ENCODE measurements at regions not wholly inside any gene's neighbourhood (a gene's known extent, or its start where the extent isn't known, plus 50 kb on each side); places are given as distances from the start of the nearest gene placed in this dataset.

GRCh38 chr4:97239667-97239997 is 903.6 kb downstream of the STPG2 start:
- H2AK9ac ChIP-seq (replicated peaks; ENCODE audit: low read depth, low read length, poor library complexity), result no peak overlapping the region
- H4K20me1 ChIP-seq (ENCODE audit: insufficient read depth, low read length), result no peaks in the 10 kb centered on the region
- ChIA-PET POLR2A (ENCODE audit: unreplicated experiment) (no interaction called here), CTCF (no interaction called here)
- intact Hi-C loops (cut with micrococcal nuclease) (no loop called here), dilution Hi-C loops (cut with HindIII; ENCODE audit: low sequenced_read_pairs, unreplicated experiment) (no loop called here), in situ Hi-C loops (cut with MboI; ENCODE audit: low sequenced_read_pairs) (no loop called here)
- H4K91ac ChIP-seq (ENCODE audit: insufficient read depth, low read depth, low read length), result no peak overlapping the region
- H2AK5ac ChIP-seq (ENCODE audit: low read depth, low read length), result no peak overlapping the region
- H3K9ac ChIP-seq (ENCODE audit: low read depth, low read length), result no peak overlapping the region
- H3K36me3 ChIP-seq (ENCODE audit: control insufficient read depth, insufficient read depth, low read length), result no peaks in the 10 kb centered on the region
- ATAC-seq (ENCODE audit: low read depth) (no peak), DNase-seq (no peak)
- no peak overlapping the region for H3K27ac ChIP-seq (ENCODE audit: insufficient read depth, low read length)
- H3K9me3 ChIP-seq (ENCODE audit: control insufficient read depth, insufficient read depth, low read length), result peaks cover 6% of the 10 kb centered on the region; the same call in 1 of the 2 replicates
- BruUV-seq (replicated peaks), result no TSS peak
- no peaks in the 10 kb centered on the region for H3K27me3 ChIP-seq (ENCODE audit: control insufficient read depth, insufficient read depth, low read length)
- no peak overlapping the region for H3K4me2 ChIP-seq (ENCODE audit: low read depth, low read length)
- no peaks in the 10 kb centered on the region for H3K4me1 ChIP-seq (ENCODE audit: control insufficient read depth, insufficient read depth, low read length)
- no peak overlapping the region for H2BK120ac ChIP-seq (ENCODE audit: low read depth, low read length)
- no peak for TF ChIP-seq USF2 (IDR thresholded peaks at IDR 0.05; ENCODE audit: low read depth, low read length)
- no peak for TF ChIP-seq CHD1 (IDR thresholded peaks at IDR 0.05; ENCODE audit: low read depth, low read length)
- no peak for TF ChIP-seq RFX5 (IDR thresholded peaks at IDR 0.05; ENCODE audit: low read depth, low read length)
- H3K18ac ChIP-seq (ENCODE audit: low read depth, low read length), result no peak overlapping the region
- H2BK15ac ChIP-seq (ENCODE audit: low read depth, low read length), result no peak overlapping the region
- H4K8ac ChIP-seq (ENCODE audit: low read depth in 2 of 2, low read length in 2 of 2), result no peak overlapping the region
- H4K5ac ChIP-seq (ENCODE audit: low read depth, low read length), result no peak overlapping the region
- no peak overlapping the region for H3K56ac ChIP-seq (ENCODE audit: extremely low read depth, insufficient read depth, low read length)
- no peaks in the 10 kb centered on the region for H3K79me1 ChIP-seq (ENCODE audit: low read depth in 1 of 2, low read length in 2 of 2)
- H3K14ac ChIP-seq (replicated peaks; ENCODE audit: low read depth, low read length), result no peak overlapping the region
- no peak overlapping the region for H2BK20ac ChIP-seq (ENCODE audit: low read depth, low read length)
- H2BK5ac ChIP-seq (ENCODE audit: low read depth, low read length, poor library complexity, severe bottlenecking), result no peak overlapping the region
- no peak overlapping the region for H3K23ac ChIP-seq (ENCODE audit: low read depth, low read length)
- H3K4ac ChIP-seq (ENCODE audit: low read depth, low read length), result no peak overlapping the region
- no peak overlapping the region for H2AFZ ChIP-seq (replicated peaks; ENCODE audit: low read length, poor library complexity)
- no peaks in the 10 kb centered on the region for H3K9me1 ChIP-seq (ENCODE audit: insufficient read depth, low read length)
- H3K4me3 ChIP-seq (ENCODE audit: insufficient read depth, low read depth, low read length), result no peak overlapping the region
